H9 (cell line): ENCODE measurements at regions not wholly inside any gene's neighbourhood (a gene's known extent, or its start where the extent isn't known, plus 50 kb on each side); places are given as distances from the start of the nearest gene placed in this dataset.

Experiments used
- DNase-seq: peaks from one replicate; pipeline ENCODE4 v3.0.0-alpha.2; 2017
- H2AFZ ChIP-seq: one replicate; pipeline ENCODE4 v1.6.1; 2013; ENCODE audit warnings: mild to moderate bottlenecking, low read length, control low read depth, moderate library complexity
- H2AK5ac ChIP-seq: 2 replicates; pipeline ENCODE4 v1.6.1; 2013; ENCODE audit warnings: low read length, control low read depth, mixed read lengths; ENCODE audit not compliant: insufficient read length
- H2BK120ac ChIP-seq: one replicate; pipeline ENCODE4 v1.6.1; 2013; ENCODE audit warnings: low read depth, mild to moderate bottlenecking, low read length, control low read depth, inconsistent platforms; ENCODE audit not compliant: poor library complexity, severe bottlenecking
- H2BK12ac ChIP-seq: 2 replicates; pipeline ENCODE4 v1.6.1; 2013; ENCODE audit warnings: low read length, control low read depth, mixed read lengths, low read depth; ENCODE audit not compliant: insufficient read length
- H2BK15ac ChIP-seq: 2 replicates; pipeline ENCODE4 v1.6.1; 2013; ENCODE audit warnings: low read depth, low read length, control low read depth
- H2BK20ac ChIP-seq: one replicate; pipeline ENCODE4 v1.6.1; 2013; ENCODE audit warnings: low read depth, mild to moderate bottlenecking, low read length, control low read depth, inconsistent platforms; ENCODE audit not compliant: poor library complexity, severe bottlenecking
- H2BK5ac ChIP-seq: 2 replicates; pipeline ENCODE4 v1.6.1; 2013; ENCODE audit warnings: low read length, control low read depth, mixed read lengths; ENCODE audit not compliant: insufficient read length
- H3K14ac ChIP-seq: 2 replicates; pipeline ENCODE4 v1.6.1; 2013; ENCODE audit warnings: low read length, control low read depth; ENCODE audit not compliant: insufficient read depth
- H3K18ac ChIP-seq: 2 replicates; pipeline ENCODE4 v1.6.1; 2013; ENCODE audit warnings: low read depth, mild to moderate bottlenecking, mixed read lengths, low read length, control low read depth; ENCODE audit not compliant: insufficient read length
- H3K23ac ChIP-seq: 2 replicates; pipeline ENCODE4 v1.6.1; 2013; ENCODE audit warnings: low read length, control low read depth, mixed read lengths, low read depth; ENCODE audit not compliant: insufficient read length
- H3K23me2 ChIP-seq: 2 replicates; pipeline ENCODE4 v1.6.1; 2013; ENCODE audit warnings: low read depth, mild to moderate bottlenecking, mixed read lengths, low read length, control low read depth; ENCODE audit not compliant: insufficient read length, poor library complexity, severe bottlenecking
- H3K27ac ChIP-seq: 2 replicates; pipeline ENCODE4 v1.5.1; 2013; ENCODE audit warnings: low read length, control low read depth, mixed read lengths, low read depth; ENCODE audit not compliant: insufficient read length
- H3K27me3 ChIP-seq: 2 replicates; pipeline ENCODE4 v1.6.1; 2013; ENCODE audit warnings: low read length, control low read depth, inconsistent platforms; ENCODE audit not compliant: insufficient read depth
- H3K4ac ChIP-seq: 2 replicates; pipeline ENCODE4 v1.6.1; 2013; ENCODE audit warnings: low read depth, mild to moderate bottlenecking, control low read depth, inconsistent platforms, low read length, moderate library complexity
- H3K4me1 ChIP-seq: 2 replicates; pipeline ENCODE4 v1.6.1; 2013; ENCODE audit warnings: low read length, control low read depth, inconsistent platforms; ENCODE audit not compliant: insufficient read depth
- H3K4me2 ChIP-seq: 2 replicates; pipeline ENCODE4 v1.6.1; 2013; ENCODE audit warnings: low read length, control low read depth, mixed read lengths; ENCODE audit not compliant: insufficient read length, insufficient read depth
- H3K56ac ChIP-seq: 2 replicates; pipeline ENCODE4 v1.6.1; 2013; ENCODE audit warnings: low read depth, mild to moderate bottlenecking, mixed read lengths, low read length, control low read depth; ENCODE audit not compliant: insufficient read length
- H3K79me1 ChIP-seq: 2 replicates; pipeline ENCODE4 v1.6.1; 2013; ENCODE audit warnings: low read depth, mild to moderate bottlenecking, moderate library complexity, low read length, control low read depth, inconsistent platforms; ENCODE audit not compliant: insufficient read depth, poor library complexity, severe bottlenecking
- H3K79me2 ChIP-seq: 2 replicates; pipeline ENCODE4 v1.6.1; 2013; ENCODE audit warnings: low read length, control low read depth, inconsistent platforms; ENCODE audit not compliant: insufficient read depth
- H3K9ac ChIP-seq: 2 replicates; pipeline ENCODE4 v1.6.1; 2013; ENCODE audit warnings: low read length, control low read depth, mixed read lengths; ENCODE audit not compliant: insufficient read length; ENCODE audit errors: extremely low read depth
- H3K9me3 ChIP-seq: one replicate; pipeline ENCODE4 v1.6.1; 2013; ENCODE audit warnings: low read depth, low read length, inconsistent platforms; ENCODE audit not compliant: control insufficient read depth
- H3T11ph ChIP-seq: one replicate; pipeline ENCODE4 v1.6.1; 2013; ENCODE audit warnings: mild to moderate bottlenecking, low read length, control low read depth, inconsistent platforms
- H4K20me1 ChIP-seq: one replicate; pipeline ENCODE4 v1.6.1; 2013; ENCODE audit not compliant: control insufficient read depth, insufficient read length, insufficient read depth
- H4K5ac ChIP-seq: 2 replicates; pipeline ENCODE4 v1.6.1; 2013; ENCODE audit warnings: low read depth, mild to moderate bottlenecking, mixed read lengths, low read length, control low read depth; ENCODE audit not compliant: insufficient read length
- H4K8ac ChIP-seq: replicated peaks from 2 replicates; pipeline ENCODE4 v1.6.1; 2013; ENCODE audit warnings: low read length, control low read depth, mixed read lengths, low read depth; ENCODE audit not compliant: insufficient read length
- H4K91ac ChIP-seq: 2 replicates; pipeline ENCODE4 v1.6.1; 2013; ENCODE audit warnings: low read depth, mild to moderate bottlenecking, moderate library complexity, mixed read lengths, low read length, control low read depth; ENCODE audit not compliant: insufficient read length
- H3K27ac Mint-ChIP-seq, 3 experiments: 2 replicates in 2 of 3; 3 replicates in 1 of 3; pipeline ENCODE4 v1.8.0; 2020 to 2021; ENCODE audit warnings: mixed read lengths in 3 of 3, mild to moderate bottlenecking in 1 of 3, moderate library complexity in 1 of 3
- H3K27me3 Mint-ChIP-seq: 2 replicates; pipeline ENCODE4 v1.8.0; 2021; ENCODE audit warnings: low read depth, mild to moderate bottlenecking, moderate library complexity, mixed read lengths
- H3K36me3 Mint-ChIP-seq, 3 experiments: 2 replicates in 2 of 3; 3 replicates in 1 of 3; pipeline ENCODE4 v1.8.0; 2020 to 2021; ENCODE audit warnings: low read depth in 3 of 3, mixed read lengths in 3 of 3; ENCODE audit not compliant: insufficient read depth in 1 of 3
- H3K4me1 Mint-ChIP-seq, 2 experiments: 2 replicates each; pipeline ENCODE4 v1.8.0; 2020; ENCODE audit warnings: mixed read lengths in 2 of 2
- H3K4me3 Mint-ChIP-seq, 2 experiments: 2 replicates in 1 of 2; 3 replicates in 1 of 2; pipeline ENCODE4 v1.8.0; 2020 to 2021; ENCODE audit warnings: mild to moderate bottlenecking in 2 of 2, mixed read lengths in 2 of 2, moderate library complexity in 1 of 2
- H3K9me3 Mint-ChIP-seq, 2 experiments: 2 replicates in 1 of 2; 3 replicates in 1 of 2; pipeline ENCODE4 v1.8.0; 2020; ENCODE audit warnings: mild to moderate bottlenecking in 2 of 2, mixed read lengths in 2 of 2, moderate library complexity in 1 of 2
- CTCF ChIP-seq: fragments of 200-600 bp; sonication (generic); conservative IDR thresholded peaks from 3 replicates; pipeline ENCODE4 v1.8.0; 2021; ENCODE audit warnings: antibody characterized with exemption, mild to moderate bottlenecking
- WGBS: extraction: QIAGEN DNeasy Blood & Tissue Kit; methylation state at CpG from one replicate; pipeline ENCODE4 v1.1.7; 2013; ENCODE audit warnings: missing lambda C conversion rate, low lambda C conversion rate, mixed read lengths; ENCODE audit not compliant: insufficient read length; ENCODE audit errors: extremely low coverage; 5-methylcytosine and 5-hydroxymethylcytosine counted together

GRCh38 chr3:64321747-64322146, 96.5 kb upstream of the PRICKLE2 start:
- Mint-ChIP-seq H3K4me1 (peaks cover 20 to 21% of the 10 kb centered on the region in 2 experiments), H3K27me3 (no peaks in the 10 kb centered on the region), H3K36me3 (peaks cover 0 to 4% (median 0%) of the 10 kb centered on the region in 3 experiments; a peak in 1 of 7 replicates), H3K27ac (0 out of 7 replicates have a peak overlapping the region, but pooled peaks of 1 of the 3 experiments have one; percentile 1), H3K9me3 (peaks cover 0 to 2% of the 10 kb centered on the region in 2 experiments; a peak in 1 of 5 replicates), H3K4me3 (no peak overlapping the region)
- Histone ChIP-seq H2BK120ac (no peak overlapping the region), H3K27ac (no peak overlapping the region), H2BK15ac (no peak overlapping the region), H4K20me1 (no peaks in the 10 kb centered on the region), H4K91ac (no peak overlapping the region), H4K5ac (no peak overlapping the region), H2BK12ac (no peak overlapping the region), H3K56ac (no peak overlapping the region), H2AFZ (no peak overlapping the region), H3K14ac (no peak overlapping the region), H4K8ac (no peak overlapping the region), H3K9ac (no peak overlapping the region), H2AK5ac (no peak overlapping the region), H3K4me2 (no peak overlapping the region), H3K23me2 (no peaks in the 10 kb centered on the region), H3K9me3 (no peaks in the 10 kb centered on the region), H2BK5ac (no peak overlapping the region), H3K4me1 (no peaks in the 10 kb centered on the region), H3K23ac (no peak overlapping the region), H2BK20ac (no peak overlapping the region), H3K4ac (no peak overlapping the region), H3K79me1 (no peaks in the 10 kb centered on the region), H3K79me2 (no peaks in the 10 kb centered on the region), H3T11ph (no peak overlapping the region), H3K18ac (no peak overlapping the region), H3K27me3 (no peaks in the 10 kb centered on the region)
- no CpG with 5 or more reads among the region's 1 CpG for WGBS
- no peak for TF ChIP-seq CTCF
- peak; percentile 33 for DNase-seq
